Heart right ventricle (tissue), 16 donors: ENCODE measurements at regions not wholly inside any gene's neighbourhood (a gene's known extent, or its start where the extent isn't known, plus 50 kb on each side); places are given as distances from the start of the nearest gene placed in this dataset.

ENCODE experiments used
- ATAC-seq, 8 donors: fragments of 200-7000 bp; cut with Tn5 transposase; one replicate each; pipeline ENCODE4 v1.9.1; 2020; ENCODE audit warnings: mild to moderate bottlenecking in 8 of 8, moderate library complexity in 8 of 8, moderate number of reproducible peaks in 1 of 8
- DNase-seq, 2 donors: peaks; one replicate each; pipeline ENCODE4 v3.0.0-alpha.2; 2020
- H3K27ac ChIP-seq, 10 donors: fragments of 200-600 bp; sonication (generic) in 2 of 10; one replicate each; pipeline versions ENCODE4 v1.5.0 to v1.8.0; 2020 to 2022; ENCODE audit warnings: mild to moderate bottlenecking in 3 of 10
- H3K27me3 ChIP-seq, 7 donors: fragments of 200-600 bp; one replicate each; pipeline ENCODE4 v1.8.0; 2021 to 2022; ENCODE audit warnings: mild to moderate bottlenecking in 2 of 7
- H3K36me3 ChIP-seq, 9 donors: fragments of 200-600 bp; sonication (generic) in 1 of 9; one replicate each; pipeline versions ENCODE4 v1.5.0 to v1.8.0; 2020 to 2022; ENCODE audit warnings: mild to moderate bottlenecking in 2 of 9
- H3K4me1 ChIP-seq, 9 donors: fragments of 200-600 bp; sonication (generic) in 1 of 9; one replicate each; pipeline versions ENCODE4 v1.5.0 to v1.8.0; 2020 to 2022; ENCODE audit warnings: mild to moderate bottlenecking in 4 of 9
- H3K4me3 ChIP-seq, 10 donors: fragments of 200-600 bp; sonication (generic) in 2 of 10; one replicate each; pipeline versions ENCODE4 v1.5.0 to v1.8.0; 2020 to 2022; ENCODE audit warnings: mild to moderate bottlenecking in 7 of 10, moderate library complexity in 2 of 10
- H3K9me3 ChIP-seq, 11 donors: fragments of 200-600 bp in 10 of 11; sonication (generic) in 2 of 11; one replicate each; pipeline versions ENCODE4 v1.5.0 to v1.8.0; 2013 to 2022; ENCODE audit warnings: mild to moderate bottlenecking in 2 of 11, control low read depth in 1 of 11, moderate library complexity in 1 of 11
- WGBS, 2 donors: extraction: QIAGEN DNeasy Blood & Tissue Kit; methylation state at CpG; one replicate each; pipeline ENCODE4 v1.1.7; 2013; ENCODE audit warnings: inconsistent platforms in 1 of 2; 5-methylcytosine and 5-hydroxymethylcytosine counted together
- intact Hi-C, 10 donors: fragments of 100-400 bp; cut with DNase I; formaldehyde crosslinking; loops; one replicate each; pipeline versions ENCODE4 v1.11.1 to v1.14.2; 2022
- TF ChIP-seq, protein P1 (sequence below), 9 donors: fragments of 200-600 bp; sonication (generic) in 2 of 9; IDR thresholded peaks; one replicate each; pipeline versions ENCODE4 v1.5.0 to v1.8.0; 2021 to 2022; ENCODE audit warnings: antibody characterized with exemption in 9 of 9, mild to moderate bottlenecking in 5 of 9, moderate library complexity in 1 of 9
- donor health status: Arrhythmogenic right ventricular cardiomyopathy.
- donor health status: ischemic (EF 13 %, LVEDD 7.1; RV severe dilation, severe dysfunction).
- donor health status: healthy with polysubstance abuse.
- donor health status: DM: no; HTN: yes; CAD: no.
- donor health status: DM: no; HTN: no; CAD: no.
- donor health status: ischemic (EF 25% LVEDD 6.9; RV normal size, moderate dysfunction).
- donor health status: ischemic (EF 25% LVEDD 5.7; RV mildly dilated, moderate dysfunction).
- donor health status: healthy.
- donor health status: DM: yes; HTN: yes; CAD: no.
- donor health status: Ischemic cardiomyopathy.
- donor health status: ischemic (EF 35%, LVEDD 5.7; RV mildly dilated, moderate dysfunction).
- donor health status: nonischemic (EF 11% LVEDD 7.7; RV severe dilation, severe dysfunction).
- donor health status: DM: yes; HTN: yes; CAD: no.
- donor health status: PGD.
- donor health status: ischemic (EF 29% LVEDD 5.4; RV normal size, mild dysfunction).
- donor health status: nonischemic (EF 23%, LVEDD 6.1; RV moderate dilation, normal function).

DNA sequence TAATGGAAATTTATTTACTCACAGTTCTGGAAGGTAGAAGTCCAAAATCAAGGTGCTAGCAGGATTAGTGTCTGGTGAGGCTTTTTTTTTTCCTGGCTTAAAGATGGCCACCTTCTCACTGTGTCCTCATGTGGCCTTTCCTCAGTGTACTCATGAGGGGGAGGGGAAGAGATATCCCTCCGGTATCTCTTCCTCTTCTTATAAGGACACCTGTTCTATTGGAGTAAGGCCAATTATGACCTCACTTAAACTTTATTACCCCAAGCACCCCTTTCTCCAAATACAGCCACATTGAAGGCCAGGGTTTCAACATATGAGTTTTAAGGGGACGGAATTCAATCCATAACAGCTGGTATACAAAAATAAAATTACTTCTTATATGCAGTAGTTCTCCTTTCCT is 203.7 kb upstream of the C1orf87 start:
- Histone ChIP-seq H3K4me1 (peaks cover 0 to 19% (median 13%) of the 10 kb centered on the region in 9 donors), H3K27me3 (no peaks in the 10 kb centered on the region), H3K36me3 (no peaks in the 10 kb centered on the region), H3K4me3 (no peak overlapping the region), H3K9me3 (no peaks in the 10 kb centered on the region), H3K27ac (no peak overlapping the region)
- intact Hi-C loops: loop anchor here in 2 of 10 donors (10.0 kb wide), 2 partner anchors 302 to 1578 kb away; no protein-coding TSS in a partner anchor
- WGBS, 2 donors: 56 to 57% methylated on average over 2 of the region's 2 CpGs
- DNase-seq: no peak
- TF ChIP-seq, protein P1, sequence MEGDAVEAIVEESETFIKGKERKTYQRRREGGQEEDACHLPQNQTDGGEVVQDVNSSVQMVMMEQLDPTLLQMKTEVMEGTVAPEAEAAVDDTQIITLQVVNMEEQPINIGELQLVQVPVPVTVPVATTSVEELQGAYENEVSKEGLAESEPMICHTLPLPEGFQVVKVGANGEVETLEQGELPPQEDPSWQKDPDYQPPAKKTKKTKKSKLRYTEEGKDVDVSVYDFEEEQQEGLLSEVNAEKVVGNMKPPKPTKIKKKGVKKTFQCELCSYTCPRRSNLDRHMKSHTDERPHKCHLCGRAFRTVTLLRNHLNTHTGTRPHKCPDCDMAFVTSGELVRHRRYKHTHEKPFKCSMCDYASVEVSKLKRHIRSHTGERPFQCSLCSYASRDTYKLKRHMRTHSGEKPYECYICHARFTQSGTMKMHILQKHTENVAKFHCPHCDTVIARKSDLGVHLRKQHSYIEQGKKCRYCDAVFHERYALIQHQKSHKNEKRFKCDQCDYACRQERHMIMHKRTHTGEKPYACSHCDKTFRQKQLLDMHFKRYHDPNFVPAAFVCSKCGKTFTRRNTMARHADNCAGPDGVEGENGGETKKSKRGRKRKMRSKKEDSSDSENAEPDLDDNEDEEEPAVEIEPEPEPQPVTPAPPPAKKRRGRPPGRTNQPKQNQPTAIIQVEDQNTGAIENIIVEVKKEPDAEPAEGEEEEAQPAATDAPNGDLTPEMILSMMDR (IDR thresholded peaks at IDR 0.05): no peak
- ATAC-seq: no peak

DNA sequence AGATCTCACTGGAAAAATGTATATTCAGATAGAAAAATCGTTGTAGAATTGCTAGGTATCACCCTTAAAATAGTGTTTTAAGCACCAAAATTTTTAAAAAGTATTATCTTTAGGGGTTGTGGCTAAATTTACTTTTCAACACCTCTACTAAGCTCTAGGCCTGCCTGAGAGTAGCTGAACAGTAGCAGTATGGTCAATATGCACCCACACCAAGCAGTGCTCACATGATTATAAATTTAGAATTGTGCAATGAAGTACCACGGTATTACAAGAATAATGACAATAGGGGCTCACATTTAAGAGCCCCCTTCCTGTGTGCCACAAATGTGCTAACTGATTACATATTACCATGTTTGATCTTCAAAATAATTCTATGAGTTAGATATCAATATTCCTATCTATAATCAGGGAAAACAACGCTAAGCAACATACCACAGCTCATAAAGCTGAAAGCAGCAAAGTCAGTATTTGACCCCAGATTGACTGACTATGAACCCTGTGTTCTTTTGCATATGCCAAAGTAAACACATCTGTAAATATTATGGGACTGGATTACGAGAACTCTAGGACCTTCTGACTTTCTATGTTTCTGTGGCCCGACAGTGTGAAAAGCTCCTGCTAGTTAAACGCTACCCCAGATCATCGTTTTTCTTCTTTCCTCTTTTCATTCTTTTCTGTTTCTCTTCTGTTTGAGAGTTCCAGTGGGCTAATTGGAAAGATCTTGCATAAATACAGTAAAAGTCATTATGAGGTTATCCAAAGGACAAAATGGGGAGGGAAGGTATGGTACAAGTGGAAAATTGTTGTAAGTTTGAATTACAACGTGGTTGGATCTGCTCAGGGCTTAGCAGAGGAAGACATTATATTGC is 201.1 kb upstream of the C1orf87 start:
- Histone ChIP-seq H3K36me3 (no peaks in the 10 kb centered on the region), H3K9me3 (no peaks in the 10 kb centered on the region), H3K4me1 (no peaks in the 10 kb centered on the region), H3K27ac (no peak overlapping the region), H3K4me3 (no peak overlapping the region), H3K27me3 (no peaks in the 10 kb centered on the region)
- WGBS, 2 donors: 67 to 70% methylated on average over 8 of the region's 8 CpGs
- TF ChIP-seq, protein P1 (IDR thresholded peaks at IDR 0.05): no peak
- no peak for DNase-seq
- ATAC-seq: peak in 3 of 8 donors; percentile 65 to 83 (median 74)
- intact Hi-C loops: loop anchor here in 3 of 10 donors (5.0 to 10.0 kb wide), 3 partner anchors 300 to 1580 kb away; no protein-coding TSS in a partner anchor

DNA sequence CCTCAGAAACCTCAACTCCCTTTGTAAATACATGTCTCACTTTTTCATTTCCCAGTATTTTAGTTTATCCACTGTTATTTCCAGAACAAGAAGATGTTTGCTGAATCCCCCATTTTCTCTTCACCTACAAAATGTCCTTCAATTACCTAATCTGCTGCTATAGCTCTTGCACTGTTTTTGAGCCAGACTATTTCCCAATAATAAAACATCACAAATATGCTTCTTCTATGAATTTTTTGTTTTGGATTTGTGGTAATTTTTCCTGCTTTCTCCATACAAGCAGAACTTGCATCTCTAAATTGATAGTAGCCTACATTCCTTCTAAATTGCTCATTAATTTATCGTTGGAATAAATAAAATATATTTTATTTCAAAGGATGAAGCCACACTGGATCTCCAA is 199.6 kb upstream of the C1orf87 start:
- Histone ChIP-seq H3K27ac (no peak overlapping the region), H3K9me3 (no peaks in the 10 kb centered on the region), H3K4me1 (no peaks in the 10 kb centered on the region), H3K36me3 (no peaks in the 10 kb centered on the region), H3K4me3 (no peak overlapping the region), H3K27me3 (no peaks in the 10 kb centered on the region)
- ATAC-seq (no peak), DNase-seq (no peak)
- TF ChIP-seq, protein P1 (IDR thresholded peaks at IDR 0.05): no peak
- intact Hi-C loops: loop anchor here in 3 of 10 donors (5.0 to 10.0 kb wide), 3 partner anchors 298 to 1582 kb away; no protein-coding TSS in a partner anchor
- 78 to 94% methylated on average over 1 of the region's 1 CpG for WGBS, 2 donors

DNA sequence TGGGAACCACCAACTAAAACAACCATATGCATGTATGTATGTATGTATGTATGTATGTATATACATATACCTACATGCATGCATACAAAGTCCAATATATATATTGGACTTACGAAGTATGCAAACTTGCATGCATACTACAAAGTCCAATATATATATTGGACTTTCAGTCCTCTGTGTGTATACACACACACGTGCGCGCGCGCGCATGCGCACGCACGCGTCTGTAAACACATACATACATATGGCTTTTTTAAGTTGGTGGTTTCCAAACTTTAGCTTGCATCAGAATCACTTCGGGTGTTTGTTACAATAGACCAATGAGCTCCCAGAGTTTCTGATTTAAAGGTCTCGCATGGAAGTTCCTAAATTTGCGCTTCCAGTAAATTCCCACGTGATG is 197.5 kb upstream of the C1orf87 start:
- H3K27ac ChIP-seq: no peak overlapping the region
- no peaks in the 10 kb centered on the region for H3K27me3 ChIP-seq
- H3K4me1 ChIP-seq: no peaks in the 10 kb centered on the region
- DNase-seq: no peak
- H3K9me3 ChIP-seq: no peaks in the 10 kb centered on the region
- 97 to 98% methylated on average over 15 of the region's 15 CpGs for WGBS, 2 donors
- no peaks in the 10 kb centered on the region for H3K36me3 ChIP-seq
- H3K4me3 ChIP-seq: no peak overlapping the region
- intact Hi-C loops: loop anchor here in 3 of 10 donors (5.0 to 10.0 kb wide), 3 partner anchors 296 to 1584 kb away; no protein-coding TSS in a partner anchor
- ATAC-seq: no peak
- TF ChIP-seq, protein P1 (IDR thresholded peaks at IDR 0.05): no peak
